ENCODE measurements at regions not wholly inside any gene's neighbourhood (a gene's known extent, or its start where the extent isn't known, plus 50 kb on each side); places are given as distances from the start of the nearest gene placed in this dataset.

GRCh38 chr17:70555723-70556122, 386.4 kb downstream of the KCNJ2 start:
- Histone ChIP-seq H4K8ac (ENCODE audit: extremely low read depth, insufficient read depth, low read length) (no peak overlapping the region), H3K4me3 (ENCODE audit: extremely low read depth in 1 of 4, insufficient read depth in 2 of 4, low read depth in 3 of 4, low read length in 4 of 4) (no peak overlapping the region), H3K27ac (ENCODE audit: low read depth, low read length) (no peak overlapping the region), H4K91ac (replicated peaks; ENCODE audit: insufficient read length, low read length) (no peak overlapping the region), H3K27me3 (replicated peaks in 1 of 4; ENCODE audit: control insufficient read depth in 3 of 4, extremely low read depth in 1 of 4, insufficient read depth in 3 of 4, low read length in 3 of 4) (no peaks in the 10 kb centered on the region), H2AK5ac (ENCODE audit: low read depth, low read length) (no peak overlapping the region), H3K4ac (replicated peaks; ENCODE audit: insufficient read length, low read depth, low read length) (no peak overlapping the region), H2BK5ac (ENCODE audit: low read depth, low read length) (no peak overlapping the region), H3K56ac (replicated peaks; ENCODE audit: insufficient read length, low read depth, low read length) (no peak overlapping the region), H3K36me3 (ENCODE audit: control insufficient read depth in 2 of 4, insufficient read depth in 4 of 4, low read length in 3 of 4) (no peaks in the 10 kb centered on the region), H2BK20ac (ENCODE audit: low read length) (no peak overlapping the region), H3K23me2 (ENCODE audit: low read depth, low read length) (peaks cover 1% of the 10 kb centered on the region; the same call in 1 of the 2 replicates), H4K5ac (ENCODE audit: insufficient read length, low read depth, low read length) (no peak overlapping the region), H2AFZ (ENCODE audit: low read length) (no peak overlapping the region), H2BK15ac (ENCODE audit: low read length) (no peak overlapping the region), H3K4me2 (ENCODE audit: insufficient read depth in 1 of 2, low read depth in 2 of 2, low read length in 2 of 2) (no peak overlapping the region), H3K18ac (ENCODE audit: extremely low read depth, low read length) (no peak overlapping the region), H3K9me3 (ENCODE audit: insufficient read depth in 2 of 2, low read depth in 1 of 2, low read length in 1 of 2) (peaks cover 1 to 3% of the 10 kb centered on the region in 2 experiments; a peak in 1 of 4 replicates), H3K9ac (replicated peaks in 1 of 4; ENCODE audit: extremely low read depth in 1 of 4, low read depth in 3 of 4, low read length in 3 of 4) (no peak overlapping the region), H3K79me2 (ENCODE audit: control insufficient read depth in 1 of 2, insufficient read depth in 2 of 2, low read length in 2 of 2) (no peaks in the 10 kb centered on the region), H2BK12ac (ENCODE audit: low read depth, low read length) (no peak overlapping the region), H2BK120ac (replicated peaks; ENCODE audit: low read depth, low read length) (no peak overlapping the region), H3K4me1 (replicated peaks in 1 of 4; ENCODE audit: control insufficient read depth in 3 of 4, insufficient read depth in 4 of 4, low read length in 3 of 4) (no peaks in the 10 kb centered on the region), H4K20me1 (replicated peaks in 1 of 2; ENCODE audit: control insufficient read depth in 1 of 2, insufficient read depth in 2 of 2, low read length in 2 of 2) (no peaks in the 10 kb centered on the region), H3K79me1 (ENCODE audit: low read depth, low read length) (no peaks in the 10 kb centered on the region), H3K23ac (ENCODE audit: insufficient read length) (no peak overlapping the region), H3K14ac (ENCODE audit: insufficient read length) (no peak overlapping the region)
- ChIA-PET POLR2A (ENCODE audit: partially characterized antibody) (no interaction called here), CTCF (ENCODE audit: partially characterized antibody) (interaction anchor here (0.6 to 1.3 kb wide), 2 partner anchors 11 to 953 kb away, joined by 3 to 6 read pairs; no protein-coding TSS in a partner anchor)
- DNase-seq (ENCODE audit: low read depth in 1 of 2, low spot score in 2 of 2) = no peak
- no peak for TF ChIP-seq ATF3 (IDR thresholded peaks at IDR 0.05; ENCODE audit: insufficient read depth, low read depth, low read length)
- FAIRE-seq = no peak
